Activated CD4-positive, alpha-beta T cell treated with anti-CD3 and anti-CD28 coated beads, Interleukin-10, Interleukin-2, amounts not matched to agents 100 ng/mL and 50 ng/mL, durations not matched to agents 16 hours and 8 hours (primary cell): ENCODE measurements at regions not wholly inside any gene's neighbourhood (a gene's known extent, or its start where the extent isn't known, plus 50 kb on each side); places are given as distances from the start of the nearest gene placed in this dataset.
A peak's percentile ranks its signal among the peaks of the same experiment; 100 is the strongest.
"Not testable (repeated sequence)": the region's sequence is repeated elsewhere in the genome, so short reads cannot be mapped to it uniquely, and the experiment has no call there.

Experiments used
- DNase-seq: peaks from one replicate; pipeline ENCODE4 v3.0.0-alpha.2; 2020

DNA sequence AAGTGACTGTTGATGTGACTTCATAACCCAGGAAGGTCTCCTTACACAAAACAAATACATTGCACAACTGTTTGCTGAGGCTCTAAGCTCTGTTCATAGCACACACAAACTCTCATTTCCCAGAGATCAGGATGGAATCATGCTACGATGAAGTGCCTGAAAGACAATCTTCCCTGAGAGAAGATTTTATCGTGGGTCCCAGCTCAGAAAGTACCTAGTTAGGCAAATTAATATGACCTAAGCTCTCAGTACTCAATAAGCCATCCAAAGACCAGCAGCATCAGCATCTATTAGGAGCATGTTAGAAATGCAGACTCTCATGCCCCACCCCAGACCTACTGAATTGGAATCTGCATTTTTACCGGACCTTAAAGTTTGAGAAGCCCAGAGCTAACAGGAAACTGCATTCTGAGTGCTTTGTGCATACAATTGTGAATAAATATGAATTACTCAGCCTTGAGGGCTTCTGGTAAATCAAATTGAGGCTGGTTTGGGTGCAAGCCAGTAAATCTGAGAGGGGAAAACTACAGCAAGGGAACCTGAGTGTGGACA is 161.5 kb upstream of the C2CD4B start:
- DNase-seq: no peak

DNA sequence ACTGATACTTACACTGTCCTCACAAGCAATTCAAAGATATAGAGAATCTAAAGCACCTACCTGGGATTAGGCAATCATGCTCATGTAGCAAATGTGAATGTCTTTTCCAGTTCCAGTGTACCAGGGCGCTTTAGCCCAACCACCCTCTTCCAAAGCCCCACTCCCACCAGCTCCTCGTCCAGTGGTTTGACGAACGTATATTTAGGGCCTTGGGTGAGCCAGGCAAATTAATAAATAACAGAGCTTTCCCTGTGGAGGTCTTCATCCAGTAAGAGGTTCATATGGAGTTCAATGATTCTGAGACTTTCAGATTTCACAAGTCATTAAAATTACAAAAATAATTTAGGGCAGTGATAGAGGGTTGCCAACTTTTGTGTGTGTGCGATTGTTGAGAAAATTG is 162.3 kb upstream of the C2CD4B start:
- no peak for DNase-seq

DNA sequence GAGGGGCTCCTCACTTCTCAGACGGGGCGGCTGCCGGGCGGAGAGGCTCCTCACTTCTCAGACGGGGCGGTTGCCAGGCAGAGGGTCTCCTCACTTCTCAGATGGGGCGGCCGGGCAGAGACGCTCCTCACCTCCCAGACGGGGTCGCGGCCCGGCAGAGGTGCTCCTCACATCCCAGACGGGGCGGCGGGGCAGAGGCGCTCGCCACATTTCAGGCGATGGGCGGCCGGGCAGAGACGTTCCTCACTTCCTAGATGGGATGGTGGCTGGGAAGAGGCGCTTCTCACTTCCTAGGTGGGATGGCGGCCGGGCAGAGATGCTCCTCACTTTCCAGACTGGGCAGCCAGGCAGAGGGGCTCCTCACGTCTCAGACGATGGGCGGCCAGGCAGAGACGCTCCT is 167.4 kb upstream of the C2CD4B start:
- DNase-seq: not testable (repeated sequence)

DNA sequence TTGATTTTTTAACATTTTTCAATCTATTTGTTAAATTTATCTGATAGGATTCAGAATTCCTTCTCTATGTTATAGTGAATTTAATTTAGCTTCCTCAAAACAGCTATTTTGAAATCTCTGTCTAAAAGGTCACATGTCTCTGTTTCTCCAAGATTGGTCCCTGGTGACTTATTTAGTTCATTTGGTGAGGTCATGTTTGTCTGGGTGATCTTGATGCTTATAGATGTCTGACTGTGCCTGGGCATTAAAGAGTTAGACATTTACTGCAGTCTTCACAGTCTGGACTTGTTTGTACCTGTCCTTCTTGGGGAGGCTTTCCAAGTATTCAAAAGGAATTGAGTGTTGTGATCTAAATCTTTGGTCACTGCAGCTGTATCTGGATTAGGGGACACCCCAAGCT is 169.5 kb upstream of the C2CD4B start:
- no peak for DNase-seq

DNA sequence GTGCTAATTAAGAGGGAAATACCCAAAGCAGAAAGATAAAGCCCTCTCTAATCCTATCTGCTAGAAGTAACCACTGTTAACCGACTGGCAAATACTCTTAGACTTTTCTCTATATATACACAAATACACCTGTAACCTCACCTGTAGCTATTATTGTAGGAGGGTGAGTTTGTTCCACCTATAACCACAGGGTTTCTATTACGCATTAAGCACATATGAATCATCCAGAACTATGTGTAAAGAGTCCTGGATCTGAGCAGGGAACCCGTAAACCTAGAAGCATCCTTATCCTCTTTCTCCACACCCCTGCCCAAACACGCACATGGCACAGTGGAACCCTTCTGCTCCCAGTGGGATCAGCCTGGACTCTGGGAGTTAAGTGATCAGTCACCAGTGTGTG is 172.8 kb upstream of the C2CD4B start:
- no peak for DNase-seq

DNA sequence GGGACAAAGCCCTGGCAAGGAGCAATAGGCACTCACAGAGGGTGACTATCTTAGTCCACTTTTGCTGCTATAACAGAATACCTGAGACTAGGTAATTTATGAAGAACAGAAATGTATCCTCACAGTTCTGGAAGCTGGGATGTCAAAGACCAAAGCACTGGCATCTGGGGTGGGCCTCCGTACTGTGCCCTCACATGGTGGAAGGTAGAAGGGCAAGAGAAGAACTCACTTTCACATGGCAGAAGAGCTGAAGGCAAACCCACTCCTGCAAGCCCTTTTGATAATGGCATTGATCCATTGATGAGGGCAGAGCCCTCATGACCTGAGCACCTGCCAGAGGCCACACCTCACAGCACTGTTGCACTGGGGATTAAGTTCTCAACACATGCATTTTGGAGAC is 173.4 kb upstream of the C2CD4B start:
- no peak for DNase-seq

DNA sequence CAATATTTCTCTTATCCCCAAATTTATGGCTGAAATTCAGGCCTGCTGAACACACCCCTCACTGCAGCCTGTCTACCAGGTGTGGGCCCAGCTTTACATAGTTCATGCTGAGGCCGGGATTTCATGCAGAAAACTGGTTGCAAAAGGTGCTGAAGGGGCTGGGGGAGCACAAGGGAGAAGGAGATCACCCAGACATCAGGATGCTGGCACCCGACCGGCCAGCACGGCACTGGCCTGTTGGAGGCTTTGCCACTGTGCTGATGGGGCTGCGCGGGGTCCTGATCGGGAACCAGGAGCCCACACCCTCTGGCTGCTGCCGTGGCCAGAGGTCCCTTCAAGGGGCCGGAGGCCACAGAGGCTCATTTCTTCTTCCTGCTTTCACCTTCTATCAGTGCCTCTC is 177.9 kb upstream of the C2CD4B start:
- no peak for DNase-seq

DNA sequence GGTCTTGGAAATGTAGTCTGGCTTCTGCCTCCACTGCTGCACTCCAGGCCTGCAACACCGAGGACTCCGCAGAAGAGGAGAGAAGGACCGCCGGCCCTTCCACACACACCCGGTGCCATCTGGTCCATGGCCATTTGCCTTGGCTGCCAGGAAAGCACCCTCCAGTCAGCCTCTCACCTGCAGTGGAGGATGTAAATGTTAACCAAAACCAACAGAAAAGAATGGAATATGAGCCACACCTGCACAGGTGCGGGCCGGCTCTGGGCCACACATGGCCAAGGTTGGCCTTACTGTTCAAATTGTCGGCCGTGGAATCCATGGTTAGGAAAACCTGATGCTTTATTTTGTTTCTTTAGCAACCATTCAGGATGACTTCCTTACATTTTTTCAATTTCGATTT is 178.3 kb upstream of the C2CD4B start:
- DNase-seq: no peak

DNA sequence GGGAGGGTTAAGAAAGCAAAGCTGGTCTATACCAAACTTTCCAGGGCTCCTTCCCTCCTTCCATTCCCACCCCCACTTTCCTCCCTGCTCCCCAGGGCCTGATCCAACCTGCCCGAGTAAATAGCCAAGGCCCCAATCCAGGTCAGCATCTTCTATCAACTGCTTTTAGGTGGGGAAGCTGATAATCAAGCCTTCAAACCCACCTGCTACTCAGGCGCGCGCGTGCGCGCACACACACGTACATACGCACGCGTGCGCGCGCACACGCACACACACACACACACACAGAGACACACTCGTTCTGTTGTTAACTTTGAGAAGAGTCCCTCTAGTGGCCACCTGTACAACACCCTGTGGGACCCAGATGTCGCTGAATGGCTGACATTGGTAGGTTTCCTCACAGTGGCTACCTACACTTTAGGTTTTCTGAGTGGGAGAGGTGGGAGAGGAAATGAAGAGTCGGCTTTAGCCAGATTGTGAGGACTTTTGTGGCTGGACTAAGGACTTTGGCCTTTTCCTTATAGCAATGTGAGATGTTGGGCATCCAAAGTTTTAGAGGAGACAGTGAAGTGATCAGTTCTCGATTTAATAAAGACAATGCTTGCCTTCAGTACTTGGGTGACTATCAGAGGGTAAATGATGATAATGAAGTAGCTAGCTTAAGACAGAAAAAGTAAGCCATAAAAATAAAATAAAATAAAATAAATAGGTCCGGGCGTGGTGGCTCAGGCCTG is 179.9 kb upstream of the C2CD4B start:
- peak; percentile 57 for DNase-seq

DNA sequence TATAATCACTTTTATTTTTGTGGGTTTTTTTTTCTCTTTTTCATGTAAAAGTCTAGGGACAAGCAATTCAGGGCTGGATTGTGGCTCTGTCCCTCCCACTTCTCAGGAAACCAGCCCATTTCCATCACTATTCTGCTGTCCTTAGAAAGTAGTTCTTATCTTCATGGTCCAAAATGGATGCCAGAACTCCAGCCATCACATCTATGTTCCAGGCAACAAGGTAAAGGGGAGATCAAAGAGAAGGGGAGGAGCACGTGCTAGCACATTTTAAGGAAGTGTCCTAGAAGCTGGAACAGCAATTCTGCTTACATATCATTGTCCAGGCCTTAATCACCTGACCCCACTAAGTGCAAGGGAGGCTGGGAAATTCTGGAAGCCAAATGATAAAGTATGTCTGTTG is 181.1 kb upstream of the C2CD4B start:
- no peak for DNase-seq

DNA sequence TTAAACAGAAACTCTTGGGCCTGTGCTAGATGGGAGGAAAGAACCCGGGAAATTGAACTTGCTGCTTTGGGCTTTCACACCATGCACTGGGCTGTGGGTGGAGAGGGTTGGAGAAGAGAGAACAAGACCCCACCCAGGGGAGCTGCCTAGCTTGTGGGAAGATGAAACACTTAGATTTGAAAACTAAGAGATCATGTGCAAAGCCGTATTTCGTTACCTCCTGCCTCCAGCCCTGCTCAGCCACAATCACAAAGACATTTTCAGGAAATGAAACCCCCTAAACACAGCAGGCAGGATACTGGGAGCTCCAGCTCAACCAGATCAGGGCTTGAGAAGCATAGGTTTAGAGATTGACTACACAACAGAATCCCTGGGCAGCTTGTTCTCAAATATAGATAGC is 183.0 kb upstream of the C2CD4B start:
- no peak for DNase-seq

DNA sequence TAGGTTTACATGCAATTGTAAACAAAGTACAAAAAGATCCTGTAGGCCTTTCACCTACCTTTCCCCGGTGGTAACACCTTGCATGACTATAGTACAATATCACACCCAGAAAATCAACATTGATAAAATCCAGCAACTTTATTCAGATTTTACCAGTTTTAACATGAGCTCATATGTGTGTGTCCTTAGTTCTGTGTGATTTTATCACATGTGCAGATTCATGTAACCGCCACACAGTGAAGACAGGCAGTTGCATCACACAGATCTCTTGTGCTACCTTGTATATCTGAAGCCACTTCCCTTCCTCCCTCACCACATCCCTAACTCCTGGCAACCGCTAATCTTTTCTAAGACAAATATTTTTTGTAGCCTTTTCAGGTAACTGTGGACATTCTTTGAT is 183.5 kb upstream of the C2CD4B start:
- no peak for DNase-seq

DNA sequence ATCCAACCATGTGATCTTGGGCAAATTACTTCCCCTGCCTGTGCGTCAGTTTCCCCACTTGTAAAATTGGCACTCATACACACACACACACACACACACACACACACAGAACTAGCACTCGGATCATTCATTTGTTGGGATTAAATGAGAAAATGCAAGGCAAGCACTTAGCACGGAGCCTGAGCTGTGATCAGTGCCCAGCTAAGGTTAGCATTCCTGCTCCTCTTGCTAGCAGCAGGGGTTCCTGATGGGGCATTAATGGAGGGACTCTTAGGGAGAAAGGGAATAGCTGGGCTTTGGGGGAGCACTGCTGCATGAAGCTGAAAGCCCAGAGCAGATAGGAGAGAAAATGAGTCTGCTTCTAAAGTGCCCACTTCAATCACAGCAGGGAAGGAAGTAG is 187.7 kb upstream of the C2CD4B start:
- no peak for DNase-seq

DNA sequence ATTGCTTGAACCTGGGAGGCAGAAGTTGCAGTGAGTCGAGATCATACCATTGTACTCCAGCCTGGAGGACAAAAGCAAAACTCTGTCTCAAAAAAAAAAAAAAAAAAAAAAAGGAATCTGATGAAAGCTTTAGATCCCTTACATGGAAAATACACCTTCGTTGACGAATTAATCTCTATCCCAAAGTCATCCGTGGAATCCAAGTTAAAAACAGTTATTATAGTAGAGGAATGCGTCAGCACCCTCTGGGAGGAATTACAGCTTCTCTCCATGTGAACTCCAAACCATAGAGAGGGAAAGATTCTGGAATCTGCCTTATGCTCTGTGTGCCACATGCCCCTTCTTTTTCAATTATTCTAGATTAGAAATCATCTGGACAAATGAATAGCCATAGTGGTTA is 192.3 kb upstream of the C2CD4B start:
- DNase-seq: no peak

DNA sequence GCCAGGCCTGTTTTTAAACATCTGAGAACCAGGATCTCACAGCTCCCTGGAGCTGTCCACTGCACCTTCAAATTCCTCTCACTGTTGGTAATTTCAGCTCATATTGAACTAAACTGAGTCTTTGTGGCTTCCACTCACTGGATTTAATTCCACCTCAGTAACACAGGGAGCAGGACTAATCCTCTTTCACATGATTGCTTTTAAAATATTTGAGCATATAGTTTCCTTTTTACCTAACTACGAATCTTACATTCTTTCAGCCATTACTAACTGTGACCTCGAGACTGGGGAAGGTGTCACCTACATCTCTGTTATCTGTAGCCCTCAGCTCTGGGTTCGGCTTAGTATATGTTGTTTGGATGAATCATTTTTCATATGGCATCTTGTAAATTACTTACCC is 194.3 kb upstream of the C2CD4B start:
- DNase-seq: no peak

DNA sequence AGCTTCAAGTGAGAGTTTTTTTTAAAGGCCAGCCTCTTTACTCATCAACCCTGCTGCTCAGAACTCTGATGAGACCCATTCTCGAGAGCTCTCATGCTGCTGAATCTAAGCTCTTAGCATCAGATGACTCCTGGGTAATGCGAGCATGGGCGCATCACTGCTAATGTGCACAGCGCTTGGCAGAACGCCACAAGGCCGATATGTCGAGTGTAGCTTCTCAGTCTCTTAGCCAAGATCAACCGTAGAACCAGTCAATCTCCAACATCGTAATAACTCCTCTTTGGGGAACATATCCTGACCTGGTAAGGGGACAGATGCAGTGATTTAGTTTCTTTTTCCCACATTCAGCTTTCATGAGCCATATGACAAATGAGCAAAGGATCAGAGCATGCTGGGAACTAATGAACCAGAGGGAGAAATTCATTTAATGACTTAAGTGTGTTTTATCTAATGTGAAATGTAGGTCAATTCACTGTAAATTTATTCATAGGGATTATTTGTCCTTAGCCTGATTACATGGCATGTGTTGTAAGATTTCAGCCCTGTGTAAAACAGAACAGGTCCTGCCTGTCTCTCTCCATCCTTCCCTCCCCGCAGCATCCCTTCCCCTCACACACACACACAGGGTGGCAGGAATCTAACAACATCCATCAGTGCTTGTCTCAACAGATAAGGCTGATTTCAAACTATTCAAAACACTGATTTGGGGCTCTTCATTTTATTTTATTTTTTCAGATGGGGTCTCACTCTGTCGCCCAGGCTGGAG is 195.4 kb upstream of the C2CD4B start:
- DNase-seq: no peak

DNA sequence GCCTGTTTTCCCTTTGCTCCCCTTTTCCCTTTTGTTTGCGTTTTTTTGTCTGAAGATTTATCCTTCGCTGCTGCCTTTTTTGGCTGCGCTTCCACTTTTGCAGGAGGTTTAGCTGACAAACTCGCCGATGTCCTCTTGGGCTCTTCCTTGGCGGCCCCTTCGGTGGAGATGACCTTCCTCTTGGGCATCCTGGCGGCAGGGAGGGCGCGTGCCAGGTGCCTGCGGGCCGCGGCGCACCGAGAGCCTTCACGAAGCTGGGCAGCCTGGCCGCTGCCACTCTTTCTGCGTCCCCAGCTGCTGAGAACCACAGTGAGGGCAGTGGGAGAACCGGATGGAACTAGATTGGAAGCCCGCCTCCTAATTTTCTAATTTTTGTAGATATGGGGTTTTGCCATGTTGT is 197.1 kb upstream of the C2CD4B start:
- no peak for DNase-seq

DNA sequence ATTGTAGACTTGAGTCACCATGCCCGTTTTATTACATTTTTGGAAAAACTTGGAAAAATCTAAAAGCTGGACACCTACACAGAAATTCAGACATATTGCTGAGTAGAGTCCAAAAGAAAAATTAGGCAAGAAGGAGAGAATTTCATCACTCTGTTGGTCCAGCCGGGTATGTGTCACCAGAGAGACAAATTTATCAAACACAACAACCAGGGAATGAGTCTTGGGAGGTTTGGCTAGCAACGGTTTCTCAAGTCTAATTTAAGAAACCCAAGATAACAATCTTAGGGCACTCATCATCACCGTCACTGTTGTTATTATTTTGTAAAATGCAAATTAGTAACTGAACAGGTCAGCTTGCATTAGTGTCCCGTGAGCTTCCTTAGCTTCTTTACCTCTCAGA is 197.5 kb upstream of the C2CD4B start:
- DNase-seq: no peak

DNA sequence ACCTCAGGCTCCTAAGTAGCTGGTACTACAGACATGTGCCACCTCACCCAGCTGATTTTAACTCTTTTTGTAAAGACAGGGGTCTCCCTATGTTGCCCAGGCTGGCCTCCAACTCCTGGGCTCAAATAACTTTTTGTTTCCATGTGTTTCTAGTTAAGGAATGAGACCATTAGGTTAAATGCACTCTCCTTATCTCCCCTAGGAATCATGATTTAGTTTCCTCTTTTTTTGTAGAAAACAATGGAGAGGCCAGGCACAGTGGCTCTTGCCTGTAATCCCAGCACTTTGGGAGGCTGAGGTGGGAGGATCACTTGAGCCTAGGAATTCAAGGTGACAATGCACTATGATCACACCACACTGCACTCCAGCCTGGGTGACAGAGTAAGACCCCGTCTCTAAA is 198.8 kb upstream of the C2CD4B start:
- no peak for DNase-seq

DNA sequence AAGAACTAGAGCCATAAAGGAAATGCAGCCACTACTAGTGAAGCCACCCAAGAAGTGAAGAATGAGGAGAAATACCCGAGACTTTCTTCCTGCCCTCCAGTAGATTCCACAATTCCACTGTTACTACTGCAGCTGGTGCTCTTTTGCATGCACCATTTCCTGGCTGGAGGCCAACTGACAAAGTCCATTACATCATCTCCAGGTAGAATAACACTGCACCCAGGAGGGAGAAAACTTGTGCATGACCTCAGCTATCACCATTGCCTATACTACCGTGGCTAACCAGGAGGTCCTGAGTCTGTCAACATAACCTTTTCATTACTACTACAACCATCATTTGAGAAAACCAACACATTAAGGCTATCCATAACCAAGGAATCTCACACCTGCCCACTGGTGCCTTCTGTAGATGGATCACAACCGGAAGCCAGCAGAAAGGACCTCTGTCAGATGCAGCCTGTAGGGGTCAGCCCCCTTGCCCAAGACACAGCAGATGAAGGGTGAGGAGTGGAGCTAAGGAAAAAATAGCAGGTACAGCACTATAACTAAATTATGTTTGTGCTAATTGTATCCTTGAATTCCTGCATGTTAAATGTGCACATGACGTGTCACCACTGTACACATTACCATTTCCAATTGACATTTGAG is 200.8 kb upstream of the C2CD4B start:
- no peak for DNase-seq

DNA sequence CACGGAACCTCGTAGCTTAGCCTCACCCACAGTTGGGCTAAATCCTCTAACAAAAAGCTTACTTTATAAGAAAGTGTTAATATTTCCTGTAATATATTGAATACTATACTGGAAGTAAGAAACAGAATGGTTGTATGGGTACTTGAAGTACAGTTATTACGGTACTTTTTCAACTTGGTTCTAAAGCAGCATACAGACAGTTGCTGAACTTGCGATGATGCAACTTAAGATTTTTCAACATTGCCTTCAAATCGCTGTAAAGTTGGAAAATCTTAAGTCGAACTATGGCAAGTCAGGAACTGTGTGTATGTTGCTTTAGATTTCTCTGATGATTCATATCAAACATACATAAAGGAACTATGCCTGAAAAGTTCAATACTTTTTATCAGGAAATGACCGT is 204.4 kb upstream of the C2CD4B start:
- DNase-seq: no peak

DNA sequence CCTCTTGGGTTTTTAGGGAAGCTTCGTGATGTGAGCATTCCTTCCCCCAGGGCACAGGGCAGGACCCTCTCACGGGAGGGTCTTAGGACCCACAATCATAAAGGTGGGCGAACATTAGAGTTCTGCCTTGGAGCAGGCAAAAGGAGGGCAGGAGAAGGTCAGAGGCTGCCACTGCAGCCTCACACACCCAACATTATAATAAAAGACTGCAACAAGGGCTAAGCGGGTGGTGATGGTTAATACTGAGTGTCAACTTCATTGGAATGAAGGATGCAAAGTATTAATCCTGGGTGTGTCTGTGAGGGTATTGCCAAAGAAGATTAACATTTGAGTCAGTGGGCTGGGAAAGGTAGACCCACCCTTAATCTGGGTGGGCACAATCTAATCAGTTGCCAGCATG is 206.6 kb upstream of the C2CD4B start:
- DNase-seq: not testable (repeated sequence)

DNA sequence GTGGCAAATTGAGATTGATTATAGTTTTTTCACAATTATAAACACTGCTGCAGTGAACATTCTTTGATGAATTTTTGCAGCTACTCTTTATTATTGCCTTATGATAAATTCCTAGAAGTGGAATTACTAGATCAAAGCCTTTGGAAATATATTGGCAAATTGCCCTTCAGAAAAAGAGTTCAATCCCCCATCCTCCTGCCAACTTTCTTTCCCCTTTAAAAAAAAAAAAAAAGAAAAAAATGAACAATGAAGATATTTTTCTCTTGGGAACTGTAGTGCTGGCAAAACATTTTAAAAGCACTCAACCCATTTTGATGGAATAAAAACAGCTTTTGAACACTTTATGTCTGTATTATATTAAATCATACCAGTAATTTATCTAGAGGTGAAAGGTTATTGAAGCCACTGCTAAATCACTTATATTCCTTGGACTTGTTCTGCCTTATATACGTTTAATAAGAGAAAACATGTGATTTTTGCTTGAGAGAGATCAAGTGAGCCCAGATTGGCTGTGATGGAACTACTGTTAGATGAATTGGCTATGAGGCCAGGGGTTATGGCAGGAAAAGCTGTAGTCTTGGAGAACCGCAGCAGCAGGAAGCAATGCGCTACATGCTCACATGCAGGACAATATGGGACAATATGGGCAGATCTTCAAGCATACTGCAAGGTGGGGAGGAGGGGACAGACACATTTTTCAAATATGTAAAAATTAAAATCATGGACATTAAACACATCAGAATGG is 212.8 kb upstream of the C2CD4B start:
- no peak for DNase-seq
